ENCODE measurements at regions not wholly inside any gene's neighbourhood (a gene's known extent, or its start where the extent isn't known, plus 50 kb on each side); places are given as distances from the start of the nearest gene placed in this dataset.

DNA sequence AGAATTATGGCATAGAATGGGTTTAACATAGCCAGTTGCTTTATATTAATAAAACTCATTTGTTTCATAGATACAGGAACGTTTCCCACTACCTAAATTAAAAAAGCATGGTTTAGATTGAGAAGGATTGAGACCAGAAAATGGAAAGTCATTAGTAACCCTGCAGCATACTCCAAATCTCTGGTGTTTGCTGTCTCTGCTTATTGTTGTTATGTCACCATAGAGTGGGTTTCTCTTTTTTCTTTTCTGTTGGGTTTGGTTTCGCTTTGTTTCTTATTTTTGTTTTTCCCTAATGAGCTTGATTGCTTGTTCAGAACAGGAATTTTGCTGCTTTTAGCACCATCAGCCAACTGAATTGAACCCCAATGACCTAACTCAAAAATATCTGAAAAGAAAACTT is 1034.8 kb downstream of the MAT2B start:
- TF ChIP-seq, protein P1, sequence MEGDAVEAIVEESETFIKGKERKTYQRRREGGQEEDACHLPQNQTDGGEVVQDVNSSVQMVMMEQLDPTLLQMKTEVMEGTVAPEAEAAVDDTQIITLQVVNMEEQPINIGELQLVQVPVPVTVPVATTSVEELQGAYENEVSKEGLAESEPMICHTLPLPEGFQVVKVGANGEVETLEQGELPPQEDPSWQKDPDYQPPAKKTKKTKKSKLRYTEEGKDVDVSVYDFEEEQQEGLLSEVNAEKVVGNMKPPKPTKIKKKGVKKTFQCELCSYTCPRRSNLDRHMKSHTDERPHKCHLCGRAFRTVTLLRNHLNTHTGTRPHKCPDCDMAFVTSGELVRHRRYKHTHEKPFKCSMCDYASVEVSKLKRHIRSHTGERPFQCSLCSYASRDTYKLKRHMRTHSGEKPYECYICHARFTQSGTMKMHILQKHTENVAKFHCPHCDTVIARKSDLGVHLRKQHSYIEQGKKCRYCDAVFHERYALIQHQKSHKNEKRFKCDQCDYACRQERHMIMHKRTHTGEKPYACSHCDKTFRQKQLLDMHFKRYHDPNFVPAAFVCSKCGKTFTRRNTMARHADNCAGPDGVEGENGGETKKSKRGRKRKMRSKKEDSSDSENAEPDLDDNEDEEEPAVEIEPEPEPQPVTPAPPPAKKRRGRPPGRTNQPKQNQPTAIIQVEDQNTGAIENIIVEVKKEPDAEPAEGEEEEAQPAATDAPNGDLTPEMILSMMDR (IDR thresholded peaks at IDR 0.05) = no peak
- no peak for TF ChIP-seq ZNF232 (CRISPR knock-in tag; IDR thresholded peaks at IDR 0.05)
- TF ChIP-seq, protein P2, sequence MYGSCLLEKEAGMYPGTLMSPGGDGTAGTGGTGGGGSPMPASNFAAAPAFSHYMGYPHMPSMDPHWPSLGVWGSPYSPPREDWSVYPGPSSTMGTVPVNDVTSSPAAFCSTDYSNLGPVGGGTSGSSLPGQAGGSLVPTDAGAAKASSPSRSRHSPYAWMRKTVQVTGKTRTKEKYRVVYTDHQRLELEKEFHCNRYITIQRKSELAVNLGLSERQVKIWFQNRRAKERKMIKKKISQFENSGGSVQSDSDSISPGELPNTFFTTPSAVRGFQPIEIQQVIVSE (CRISPR knock-in tag; IDR thresholded peaks at IDR 0.05; ENCODE audit: borderline replicate concordance) = no peak
- TF ChIP-seq, protein P3, sequence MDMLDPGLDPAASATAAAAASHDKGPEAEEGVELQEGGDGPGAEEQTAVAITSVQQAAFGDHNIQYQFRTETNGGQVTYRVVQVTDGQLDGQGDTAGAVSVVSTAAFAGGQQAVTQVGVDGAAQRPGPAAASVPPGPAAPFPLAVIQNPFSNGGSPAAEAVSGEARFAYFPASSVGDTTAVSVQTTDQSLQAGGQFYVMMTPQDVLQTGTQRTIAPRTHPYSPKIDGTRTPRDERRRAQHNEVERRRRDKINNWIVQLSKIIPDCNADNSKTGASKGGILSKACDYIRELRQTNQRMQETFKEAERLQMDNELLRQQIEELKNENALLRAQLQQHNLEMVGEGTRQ (CRISPR knock-in tag; IDR thresholded peaks at IDR 0.05) = no peak
- TF ChIP-seq, protein P4, sequence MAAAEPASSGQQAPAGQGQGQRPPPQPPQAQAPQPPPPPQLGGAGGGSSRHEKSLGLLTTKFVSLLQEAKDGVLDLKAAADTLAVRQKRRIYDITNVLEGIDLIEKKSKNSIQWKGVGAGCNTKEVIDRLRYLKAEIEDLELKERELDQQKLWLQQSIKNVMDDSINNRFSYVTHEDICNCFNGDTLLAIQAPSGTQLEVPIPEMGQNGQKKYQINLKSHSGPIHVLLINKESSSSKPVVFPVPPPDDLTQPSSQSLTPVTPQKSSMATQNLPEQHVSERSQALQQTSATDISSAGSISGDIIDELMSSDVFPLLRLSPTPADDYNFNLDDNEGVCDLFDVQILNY (CRISPR knock-in tag; IDR thresholded peaks at IDR 0.05) = no peak
- TF ChIP-seq NR1H2 (CRISPR knock-in tag; IDR thresholded peaks at IDR 0.05) = no peak
- TF ChIP-seq, protein P5, sequence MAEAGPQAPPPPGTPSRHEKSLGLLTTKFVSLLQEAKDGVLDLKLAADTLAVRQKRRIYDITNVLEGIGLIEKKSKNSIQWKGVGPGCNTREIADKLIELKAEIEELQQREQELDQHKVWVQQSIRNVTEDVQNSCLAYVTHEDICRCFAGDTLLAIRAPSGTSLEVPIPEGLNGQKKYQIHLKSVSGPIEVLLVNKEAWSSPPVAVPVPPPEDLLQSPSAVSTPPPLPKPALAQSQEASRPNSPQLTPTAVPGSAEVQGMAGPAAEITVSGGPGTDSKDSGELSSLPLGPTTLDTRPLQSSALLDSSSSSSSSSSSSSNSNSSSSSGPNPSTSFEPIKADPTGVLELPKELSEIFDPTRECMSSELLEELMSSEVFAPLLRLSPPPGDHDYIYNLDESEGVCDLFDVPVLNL (CRISPR knock-in tag; IDR thresholded peaks at IDR 0.05; ENCODE audit: borderline replicate concordance, low read depth) = no peak
- no peak for TF ChIP-seq CREM (CRISPR knock-in tag; IDR thresholded peaks at IDR 0.05)
- TF ChIP-seq, protein P6, sequence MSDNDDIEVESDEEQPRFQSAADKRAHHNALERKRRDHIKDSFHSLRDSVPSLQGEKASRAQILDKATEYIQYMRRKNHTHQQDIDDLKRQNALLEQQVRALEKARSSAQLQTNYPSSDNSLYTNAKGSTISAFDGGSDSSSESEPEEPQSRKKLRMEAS (CRISPR knock-in tag; IDR thresholded peaks at IDR 0.05) = no peak
- TF ChIP-seq CREB1 (CRISPR knock-in tag; IDR thresholded peaks at IDR 0.05) = no peak
- TF ChIP-seq NR2C2 (CRISPR knock-in tag; IDR thresholded peaks at IDR 0.05) = no peak
- TF ChIP-seq, protein P7, sequence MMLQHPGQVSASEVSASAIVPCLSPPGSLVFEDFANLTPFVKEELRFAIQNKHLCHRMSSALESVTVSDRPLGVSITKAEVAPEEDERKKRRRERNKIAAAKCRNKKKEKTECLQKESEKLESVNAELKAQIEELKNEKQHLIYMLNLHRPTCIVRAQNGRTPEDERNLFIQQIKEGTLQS (CRISPR knock-in tag; conservative IDR thresholded peaks at IDR 0.05) = no peak
- no peak for TF ChIP-seq FOXJ3 (CRISPR knock-in tag; IDR thresholded peaks at IDR 0.05; ENCODE audit: borderline replicate concordance)
